MM.1S (cell line): ENCODE measurements at regions not wholly inside any gene's neighbourhood (a gene's known extent, or its start where the extent isn't known, plus 50 kb on each side); places are given as distances from the start of the nearest gene placed in this dataset.

Experiments used
- DNase-seq: peaks from one replicate; pipeline ENCODE4 v3.0.0-alpha.2; 2015
- H2AFZ ChIP-seq: fragments of 300-600 bp; sonication (generic); 2 replicates; pipeline ENCODE4 v1.6.0; 2016; ENCODE audit warnings: antibody characterized with exemption, low read length
- H3F3A ChIP-seq: fragments of 300-600 bp; sonication (generic); 2 replicates; pipeline ENCODE4 v1.6.1; 2016; ENCODE audit warnings: mild to moderate bottlenecking, antibody characterized with exemption, low read length, moderate library complexity, mixed read lengths; ENCODE audit not compliant: insufficient read depth
- H3K27ac ChIP-seq: fragments of 300-600 bp; sonication (generic); 2 replicates; pipeline ENCODE4 v1.5.1; 2016; ENCODE audit warnings: mild to moderate bottlenecking, low read length
- H3K27me3 ChIP-seq: fragments of 300-600 bp; sonication (generic); replicated peaks from 2 replicates; pipeline ENCODE4 v1.6.0; 2016; ENCODE audit warnings: low read length; ENCODE audit not compliant: insufficient read depth
- H3K36me3 ChIP-seq: fragments of 300-600 bp; sonication (generic); replicated peaks from 2 replicates; pipeline ENCODE4 v1.6.1; 2016; ENCODE audit warnings: mild to moderate bottlenecking, low read length, mixed read lengths; ENCODE audit not compliant: insufficient read depth
- H3K4me1 ChIP-seq: fragments of 300-600 bp; sonication (generic); 2 replicates; pipeline ENCODE4 v1.6.1; 2016; ENCODE audit warnings: low read length, mixed read lengths
- H3K4me2 ChIP-seq: fragments of 300-600 bp; sonication (generic); 2 replicates; pipeline ENCODE4 v1.6.0; 2016; ENCODE audit warnings: low read depth, low read length
- H3K4me3 ChIP-seq: fragments of 300-600 bp; sonication (generic); 2 replicates; pipeline ENCODE4 v1.5.1; 2016; ENCODE audit warnings: low read length, mixed read lengths
- H3K79me2 ChIP-seq: fragments of 300-600 bp; sonication (generic); 2 replicates; pipeline ENCODE4 v1.6.1; 2016; ENCODE audit warnings: mixed run types, low read length, mixed read lengths
- H3K9ac ChIP-seq: fragments of 300-600 bp; sonication (generic); 2 replicates; pipeline ENCODE4 v1.6.1; 2016; ENCODE audit warnings: low read length, mixed read lengths
- H3K9me2 ChIP-seq: fragments of 300-600 bp; sonication (generic); replicated peaks from 2 replicates; pipeline ENCODE4 v1.6.1; 2016; ENCODE audit warnings: mild to moderate bottlenecking, low read length, mixed read lengths; ENCODE audit not compliant: insufficient read depth
- H3K9me3 ChIP-seq: fragments of 300-600 bp; sonication (generic); replicated peaks from 2 replicates; pipeline ENCODE4 v1.6.1; 2016; ENCODE audit warnings: mild to moderate bottlenecking, low read length, mixed read lengths; ENCODE audit not compliant: insufficient read depth
- H4K20me1 ChIP-seq: fragments of 300-600 bp; sonication (generic); 2 replicates; pipeline ENCODE4 v1.6.1; 2016; ENCODE audit warnings: mild to moderate bottlenecking, low read length, moderate library complexity, mixed read lengths; ENCODE audit not compliant: insufficient read depth
- CTCF ChIP-seq: fragments of 300-600 bp; sonication (generic); IDR thresholded peaks from 2 replicates; pipeline ENCODE4 v1.5.1; 2016; ENCODE audit warnings: antibody characterized with exemption, low read length, mixed read lengths
- EZH2 ChIP-seq: fragments of 300-600 bp; sonication (generic); optimal IDR thresholded peaks from 2 replicates; pipeline ENCODE3; 2017; ENCODE audit warnings: low read depth, mild to moderate bottlenecking, antibody characterized with exemption, low read length, mixed read lengths
- EZH2phosphoT487 ChIP-seq: fragments of 300-600 bp; sonication (generic); IDR thresholded peaks from 2 replicates; pipeline ENCODE4 v1.6.1; 2018; ENCODE audit warnings: antibody characterized with exemption, low read length

DNA sequence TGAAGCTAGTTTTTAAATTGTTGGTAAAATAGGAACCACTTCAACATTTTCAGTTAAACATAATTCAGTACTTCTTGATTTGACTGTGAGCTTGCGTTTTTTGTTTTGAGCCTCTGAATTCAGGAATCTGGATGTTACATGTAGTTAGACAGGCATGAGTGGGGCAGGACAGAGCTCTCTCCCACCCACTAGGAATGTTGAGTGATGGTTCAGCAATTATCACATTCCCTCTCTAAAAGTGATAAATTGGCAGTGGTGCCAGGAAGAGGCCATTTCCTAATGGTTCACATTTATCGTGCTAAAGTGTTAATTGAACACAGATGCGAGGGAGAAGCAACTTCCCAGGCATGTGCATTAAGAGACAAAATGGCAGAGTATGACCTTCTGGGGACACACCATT lies 465.5 kb upstream of the HTR1E start:
- H3K9ac ChIP-seq, result no peak overlapping the region
- H2AFZ ChIP-seq, result no peak overlapping the region

DNA sequence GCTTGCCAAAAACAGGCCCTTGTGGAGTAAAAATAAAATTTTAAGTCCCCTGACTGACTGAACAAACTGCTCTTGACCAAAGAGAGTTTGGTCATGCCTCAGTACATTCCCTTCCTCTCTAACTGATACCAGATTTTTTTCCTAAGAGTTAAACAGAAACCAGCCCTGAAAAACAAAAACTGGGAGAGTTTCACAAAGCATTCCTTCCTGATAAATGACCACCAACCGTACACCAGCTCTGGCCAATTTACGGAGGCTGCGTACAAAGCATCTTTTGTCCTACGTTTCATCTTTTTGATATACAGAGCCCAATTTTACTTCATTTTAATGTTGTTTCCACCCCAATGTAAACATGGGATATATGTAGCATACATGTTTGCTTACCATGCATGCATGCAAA lies 477.4 kb upstream of the HTR1E start:
- no peak overlapping the region for H3K27ac ChIP-seq
- H4K20me1 ChIP-seq, result no peaks in the 10 kb centered on the region
- no peak overlapping the region for H3K4me2 ChIP-seq
- no peaks in the 10 kb centered on the region for H3K36me3 ChIP-seq
- no peaks in the 10 kb centered on the region for H3K4me1 ChIP-seq
- H3K79me2 ChIP-seq, result no peaks in the 10 kb centered on the region
- H2AFZ ChIP-seq, result no peak overlapping the region
- TF ChIP-seq EZH2, result no peak
- no peak for TF ChIP-seq CTCF
- TF ChIP-seq EZH2phosphoT487, result no peak
- H3F3A ChIP-seq, result no peaks in the 10 kb centered on the region
- H3K27me3 ChIP-seq, result no peaks in the 10 kb centered on the region
- no peak overlapping the region for H3K9ac ChIP-seq
- H3K4me3 ChIP-seq, result no peak overlapping the region
- no peaks in the 10 kb centered on the region for H3K9me3 ChIP-seq
- no peak for DNase-seq
- H3K9me2 ChIP-seq, result no peaks in the 10 kb centered on the region

More for the DNA sequence above, 465.5 kb upstream of the HTR1E start:
- peaks cover 9% of the 10 kb centered on the region for H3K4me1 ChIP-seq
- H3K9me2 ChIP-seq, result no peaks in the 10 kb centered on the region
- no peak for DNase-seq
- no peak overlapping the region for H3K4me3 ChIP-seq
- no peaks in the 10 kb centered on the region for H3K36me3 ChIP-seq
- no peaks in the 10 kb centered on the region for H3K9me3 ChIP-seq
- H4K20me1 ChIP-seq, result no peaks in the 10 kb centered on the region
- H3K27me3 ChIP-seq, result no peaks in the 10 kb centered on the region
- no peaks in the 10 kb centered on the region for H3K79me2 ChIP-seq
- TF ChIP-seq EZH2phosphoT487 (no peak), CTCF (no peak), EZH2 (no peak)
- no peak overlapping the region for H3K4me2 ChIP-seq
- peaks cover 2% of the 10 kb centered on the region for H3F3A ChIP-seq
- no peak overlapping the region for H3K27ac ChIP-seq

- H3F3A ChIP-seq, result no peaks in the 10 kb centered on the region
- no peak overlapping the region for H3K9ac ChIP-seq
- no peaks in the 10 kb centered on the region for H3K79me2 ChIP-seq
- no peaks in the 10 kb centered on the region for H3K27me3 ChIP-seq
- H3K4me2 ChIP-seq, result no peak overlapping the region
- H3K9me2 ChIP-seq, result no peaks in the 10 kb centered on the region
- H3K36me3 ChIP-seq, result no peaks in the 10 kb centered on the region
- H3K4me1 ChIP-seq, result no peaks in the 10 kb centered on the region
- no peak overlapping the region for H3K4me3 ChIP-seq
- TF ChIP-seq EZH2phosphoT487 (no peak), EZH2 (no peak), CTCF (no peak)
- no peak for DNase-seq
- H2AFZ ChIP-seq, result no peak overlapping the region
- no peaks in the 10 kb centered on the region for H3K9me3 ChIP-seq
- no peaks in the 10 kb centered on the region for H4K20me1 ChIP-seq
- no peak overlapping the region for H3K27ac ChIP-seq
These were observed 480.5 kb upstream of the HTR1E start for GRCh38 chr6:86456821-86457220.
